Mesodermal cell (in vitro differentiated cells): ENCODE measurements at regions not wholly inside any gene's neighbourhood (a gene's known extent, or its start where the extent isn't known, plus 50 kb on each side); places are given as distances from the start of the nearest gene placed in this dataset.

Experiments used
- H3K27ac ChIP-seq: 2 replicates; pipeline ENCODE4 v1.7.0; 2013; ENCODE audit warnings: mild to moderate bottlenecking, low read depth, low read length, moderate library complexity; ENCODE audit not compliant: severe bottlenecking
- H3K36me3 ChIP-seq: 2 replicates; pipeline ENCODE4 v1.7.1; 2013; ENCODE audit warnings: mild to moderate bottlenecking, low read length, moderate library complexity; ENCODE audit not compliant: control insufficient read depth, insufficient read depth
- H3K4me1 ChIP-seq: one replicate; pipeline ENCODE4 v1.7.1; 2013; ENCODE audit warnings: mild to moderate bottlenecking, low read length; ENCODE audit not compliant: insufficient read depth, control insufficient read depth, poor library complexity, severe bottlenecking
- H3K4me3 ChIP-seq: 2 replicates; pipeline ENCODE4 v1.7.0; 2013; ENCODE audit warnings: low read length, control low read depth, mild to moderate bottlenecking; ENCODE audit not compliant: insufficient read depth, poor library complexity, severe bottlenecking; ENCODE audit errors: extremely low read depth
- H3K9me3 ChIP-seq: 2 replicates; pipeline ENCODE4 v1.7.1; 2013; ENCODE audit warnings: mild to moderate bottlenecking, low read length, moderate library complexity; ENCODE audit not compliant: control insufficient read depth
- WGBS, 2 experiments: methylation state at CpG; one replicate each; pipeline ENCODE4 v1.1.5; 2013; ENCODE audit warnings: missing lambda C conversion rate in 2 of 2; ENCODE audit not compliant: insufficient coverage in 2 of 2; 5-methylcytosine and 5-hydroxymethylcytosine counted together

- Histone ChIP-seq H3K27ac (no peak overlapping the region), H3K36me3 (no peaks in the 10 kb centered on the region), H3K4me1 (no peaks in the 10 kb centered on the region), H3K4me3 (no peak overlapping the region), H3K9me3 (no peaks in the 10 kb centered on the region)
- 89 to 98% methylated on average over 9 to 13 of the region's 13 CpGs for WGBS, 2 experiments
Measured at GRCh38 chr22:49181431-49181830, 646.2 kb downstream of the BRD1 start.

- no peaks in the 10 kb centered on the region for H3K9me3 ChIP-seq
- H3K36me3 ChIP-seq = no peaks in the 10 kb centered on the region
- no peaks in the 10 kb centered on the region for H3K4me1 ChIP-seq
- 80 to 95% methylated on average over 1 to 5 of the region's 7 CpGs for WGBS, 2 experiments
- no peak overlapping the region for H3K27ac ChIP-seq
- H3K4me3 ChIP-seq = no peak overlapping the region
Measured at GRCh38 chr22:49180683-49181024, 647.0 kb downstream of the BRD1 start.

DNA sequence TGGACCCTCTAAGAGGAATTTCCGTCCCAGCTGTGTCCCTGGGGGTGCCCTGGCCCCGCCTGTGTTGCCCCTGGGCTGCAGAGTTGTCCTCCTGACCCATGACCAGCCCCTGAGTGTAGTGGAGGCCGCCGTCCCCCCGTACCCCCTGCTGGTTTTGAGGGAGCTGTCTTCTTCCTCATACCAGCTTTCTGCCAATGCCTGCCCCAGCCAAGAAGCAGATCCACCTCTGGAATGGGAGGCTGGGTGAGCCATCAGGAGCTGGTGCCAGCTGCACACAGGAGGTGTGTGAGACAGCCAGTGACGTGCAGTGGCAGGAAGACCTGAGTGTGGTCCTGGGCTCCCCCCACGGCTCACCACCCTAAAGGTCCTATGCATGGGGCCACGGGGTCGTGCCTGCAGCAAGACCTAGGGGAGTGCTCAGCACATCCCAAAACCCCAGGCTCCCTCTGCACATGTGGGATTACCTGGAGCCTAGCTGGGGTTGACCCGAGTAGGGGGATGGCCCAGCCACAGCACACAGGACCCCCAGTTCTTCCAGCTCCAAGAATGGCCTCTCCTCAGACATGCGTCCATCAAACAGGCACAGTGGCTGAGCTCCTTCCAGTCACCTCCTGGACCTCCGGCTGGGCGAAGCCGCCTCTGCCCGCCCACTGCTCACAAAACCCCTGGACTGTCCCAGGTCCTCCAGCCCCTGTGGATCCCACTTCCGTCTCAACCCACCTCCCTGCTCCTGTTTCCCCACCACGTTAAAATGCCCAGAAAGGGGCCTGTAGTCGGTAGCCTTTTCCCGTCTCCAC lies 647.6 kb downstream of the BRD1 start:
- H3K27ac ChIP-seq = no peak overlapping the region
- no peaks in the 10 kb centered on the region for H3K36me3 ChIP-seq
- no peaks in the 10 kb centered on the region for H3K4me1 ChIP-seq
- WGBS, 2 experiments = 88 to 91% methylated on average over 16 of the region's 19 CpGs
- H3K9me3 ChIP-seq = no peaks in the 10 kb centered on the region
- no peak overlapping the region for H3K4me3 ChIP-seq

GRCh38 chr22:49179175-49179574 lies 648.5 kb downstream of the BRD1 start:
- no peaks in the 10 kb centered on the region for H3K4me1 ChIP-seq
- H3K27ac ChIP-seq = no peak overlapping the region
- no peak overlapping the region for H3K4me3 ChIP-seq
- H3K9me3 ChIP-seq = no peaks in the 10 kb centered on the region
- 94 to 98% methylated on average over 12 to 18 of the region's 18 CpGs for WGBS, 2 experiments
- H3K36me3 ChIP-seq = no peaks in the 10 kb centered on the region

DNA sequence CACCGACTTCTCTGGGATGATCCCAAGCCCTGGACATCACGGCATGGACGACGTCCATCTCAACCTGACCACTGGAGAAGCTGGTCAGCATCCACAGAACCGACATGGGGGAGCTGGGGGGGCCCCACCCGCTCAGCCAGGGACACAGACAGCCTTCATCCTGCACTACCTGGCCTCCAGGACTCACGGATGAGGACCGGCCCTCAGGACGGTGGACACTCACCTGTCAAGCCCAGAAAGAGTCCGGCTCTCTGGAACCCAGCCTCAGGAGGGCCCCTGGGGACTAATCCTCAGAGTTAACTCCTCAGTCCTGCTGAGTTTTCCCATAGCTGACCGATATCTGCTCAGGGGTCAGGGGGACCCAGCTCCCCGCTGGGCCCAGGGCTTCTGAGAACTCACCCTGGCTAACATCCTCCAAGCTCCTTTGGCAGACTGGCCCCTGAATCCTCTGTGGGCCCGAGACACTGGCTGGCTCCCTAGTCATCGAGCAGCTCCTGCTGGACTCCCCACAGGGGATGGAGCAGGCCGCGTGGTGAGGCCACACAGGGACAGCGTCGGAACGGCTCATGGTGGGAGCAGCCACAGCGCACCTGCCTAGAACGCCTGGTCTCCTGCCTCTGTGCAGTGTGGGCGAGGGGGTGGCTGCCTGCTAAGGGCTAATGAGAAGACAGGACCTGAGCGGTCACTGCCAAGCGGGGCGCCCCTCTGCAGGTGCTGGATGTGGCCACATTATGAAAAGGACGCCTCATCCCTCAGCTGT lies 649.2 kb downstream of the BRD1 start:
- H3K27ac ChIP-seq = no peak overlapping the region
- WGBS, 2 experiments = 88 to 93% methylated on average over 23 to 25 of the region's 26 CpGs
- H3K4me3 ChIP-seq = no peak overlapping the region
- no peaks in the 10 kb centered on the region for H3K36me3 ChIP-seq
- H3K9me3 ChIP-seq = no peaks in the 10 kb centered on the region
- no peaks in the 10 kb centered on the region for H3K4me1 ChIP-seq

GRCh38 chr22:49177666-49178065 lies 650.0 kb downstream of the BRD1 start:
- no peaks in the 10 kb centered on the region for H3K36me3 ChIP-seq
- H3K9me3 ChIP-seq = no peaks in the 10 kb centered on the region
- no peaks in the 10 kb centered on the region for H3K4me1 ChIP-seq
- no peak overlapping the region for H3K27ac ChIP-seq
- no peak overlapping the region for H3K4me3 ChIP-seq
- 83 to 89% methylated on average over 8 to 10 of the region's 12 CpGs for WGBS, 2 experiments

DNA sequence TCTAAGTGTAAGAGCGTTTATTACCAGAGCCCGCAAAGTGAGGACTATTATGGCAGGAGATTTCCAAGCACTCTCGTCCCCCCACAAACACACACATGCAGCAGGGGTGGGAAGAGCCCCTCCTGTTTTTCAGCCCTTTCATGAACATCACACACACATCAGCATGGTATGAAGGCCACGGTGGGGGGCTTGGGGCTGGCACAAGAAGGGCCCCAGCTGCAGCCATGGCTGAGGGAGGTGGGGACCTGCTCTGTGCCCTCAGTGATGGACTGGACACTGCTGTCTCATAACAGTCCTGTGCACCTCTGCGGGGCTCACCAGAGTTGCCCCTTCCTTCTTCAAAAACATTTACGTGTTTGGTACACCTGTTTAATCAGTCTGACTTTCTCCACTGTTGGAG lies 650.7 kb downstream of the BRD1 start:
- H3K27ac ChIP-seq = no peak overlapping the region
- H3K4me1 ChIP-seq = no peaks in the 10 kb centered on the region
- 62 to 85% methylated on average over 3 to 5 of the region's 6 CpGs for WGBS, 2 experiments
- H3K36me3 ChIP-seq = no peaks in the 10 kb centered on the region
- no peaks in the 10 kb centered on the region for H3K9me3 ChIP-seq
- no peak overlapping the region for H3K4me3 ChIP-seq

DNA sequence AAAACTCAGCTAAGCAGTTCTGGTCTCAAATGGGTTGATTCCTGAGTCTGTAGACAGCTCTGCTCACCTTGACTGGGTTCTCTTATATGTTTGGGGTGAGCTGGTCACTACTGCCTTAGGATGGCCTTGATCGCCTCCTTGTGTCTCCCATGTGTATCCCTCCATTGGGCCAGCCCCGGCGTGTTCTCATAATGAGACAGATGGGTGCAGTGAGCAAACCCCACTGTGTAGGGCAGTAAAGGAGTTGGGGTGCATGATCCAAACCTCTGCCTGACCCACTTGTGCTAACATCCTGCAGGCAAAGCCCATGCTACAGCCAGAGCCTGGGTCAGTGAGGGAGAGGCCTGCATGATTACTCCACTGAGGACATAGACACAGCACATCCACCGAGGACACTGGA lies 657.6 kb downstream of the BRD1 start:
- Histone ChIP-seq H3K27ac (no peak overlapping the region), H3K4me3 (no peak overlapping the region), H3K9me3 (no peaks in the 10 kb centered on the region), H3K36me3 (no peaks in the 10 kb centered on the region), H3K4me1 (no peaks in the 10 kb centered on the region)
- 79 to 83% methylated on average over 4 of the region's 4 CpGs for WGBS, 2 experiments

DNA sequence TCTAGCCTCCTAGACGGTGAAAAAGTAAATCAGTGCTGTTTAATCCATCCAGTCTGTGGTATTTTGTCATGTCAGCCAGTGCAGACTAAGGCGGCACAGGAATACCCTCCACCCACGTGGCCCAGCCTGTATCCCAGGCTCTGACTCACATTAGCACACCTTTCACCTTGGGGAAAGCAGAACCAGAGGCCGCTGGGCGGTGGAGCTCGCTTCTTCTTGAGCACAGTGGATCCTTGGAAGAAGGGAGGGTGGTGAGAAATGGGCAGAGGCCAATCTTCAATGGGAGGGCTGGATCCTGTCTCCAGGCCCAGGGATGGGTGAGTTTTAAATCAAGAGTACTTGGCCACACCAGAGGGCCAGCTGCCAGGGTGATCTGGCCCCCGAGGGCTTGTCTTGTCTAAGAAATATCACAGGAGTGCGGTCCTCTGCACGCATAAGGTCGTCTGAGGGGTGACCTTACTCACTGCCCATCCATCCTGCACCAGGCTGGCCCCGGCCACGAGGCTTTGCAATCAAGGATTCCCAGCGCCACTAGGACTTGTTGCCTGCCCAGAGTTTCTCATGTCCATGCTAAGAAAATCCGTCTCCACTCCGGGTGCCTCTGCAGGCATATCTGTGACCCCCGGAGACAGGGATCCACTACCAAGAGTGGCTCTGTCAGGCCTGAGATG lies 658.5 kb downstream of the BRD1 start:
- no peak overlapping the region for H3K27ac ChIP-seq
- H3K36me3 ChIP-seq = no peaks in the 10 kb centered on the region
- WGBS, 2 experiments = 78 to 80% methylated on average over 10 to 12 of the region's 16 CpGs
- no peak overlapping the region for H3K4me3 ChIP-seq
- H3K9me3 ChIP-seq = no peaks in the 10 kb centered on the region
- no peaks in the 10 kb centered on the region for H3K4me1 ChIP-seq

GRCh38 chr22:49168219-49168813 lies 659.4 kb downstream of the BRD1 start:
- H3K27ac ChIP-seq = no peak overlapping the region
- no peaks in the 10 kb centered on the region for H3K9me3 ChIP-seq
- WGBS, 2 experiments = 91% methylated on average over 32 to 33 of the region's 34 CpGs
- no peak overlapping the region for H3K4me3 ChIP-seq
- no peaks in the 10 kb centered on the region for H3K4me1 ChIP-seq
- H3K36me3 ChIP-seq = no peaks in the 10 kb centered on the region
